ENCODE measurements at regions not wholly inside any gene's neighbourhood (a gene's known extent, or its start where the extent isn't known, plus 50 kb on each side); places are given as distances from the start of the nearest gene placed in this dataset.

DNA sequence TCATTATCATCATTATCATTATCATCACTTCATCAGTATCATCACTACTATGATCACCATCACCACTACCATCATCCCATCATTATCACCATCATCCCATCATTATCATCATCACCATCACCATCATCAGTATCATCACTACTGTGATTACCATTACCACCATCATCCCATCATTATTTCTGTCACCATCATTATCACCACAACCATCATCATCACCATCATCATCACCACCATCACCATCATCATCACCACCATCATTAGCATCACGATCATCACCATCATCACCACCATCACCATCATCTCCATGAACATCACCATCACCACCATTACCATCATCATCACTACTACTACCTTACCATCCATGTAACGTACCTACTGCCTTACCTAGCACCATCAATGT is 368.8 kb downstream of the SEC14L1 start (continued):
- TF ChIP-seq LRRFIP1 (CRISPR knock-in tag; conservative IDR thresholded peaks at IDR 0.05) (no peak), RAD51 (IDR thresholded peaks at IDR 0.05; ENCODE audit: borderline replicate concordance) (peak; percentile 18; the same call in 1 of the 2 replicates), NFYB (CRISPR knock-in tag; IDR thresholded peaks at IDR 0.05) (no peak), ZNF569 (CRISPR knock-in tag; IDR thresholded peaks at IDR 0.05; ENCODE audit: borderline replicate concordance) (no peak), SP1 (IDR thresholded peaks at IDR 0.05) (peak; percentile 18), SP1 (CRISPR knock-in tag; IDR thresholded peaks at IDR 0.05) (0 out of 2 replicates have a peak, but pooled peaks have one; percentile 7), HNRNPH1 (optimal IDR thresholded peaks at IDR 0.05; ENCODE audit: low read depth, low read length) (no peak), REL (CRISPR knock-in tag; conservative IDR thresholded peaks at IDR 0.05) (no peak), ZFP82 (CRISPR knock-in tag; IDR thresholded peaks at IDR 0.05; ENCODE audit: borderline replicate concordance) (no peak), BRCA1 (CRISPR knock-in tag; IDR thresholded peaks at IDR 0.05) (no peak)
- TF ChIP-seq, protein P1, sequence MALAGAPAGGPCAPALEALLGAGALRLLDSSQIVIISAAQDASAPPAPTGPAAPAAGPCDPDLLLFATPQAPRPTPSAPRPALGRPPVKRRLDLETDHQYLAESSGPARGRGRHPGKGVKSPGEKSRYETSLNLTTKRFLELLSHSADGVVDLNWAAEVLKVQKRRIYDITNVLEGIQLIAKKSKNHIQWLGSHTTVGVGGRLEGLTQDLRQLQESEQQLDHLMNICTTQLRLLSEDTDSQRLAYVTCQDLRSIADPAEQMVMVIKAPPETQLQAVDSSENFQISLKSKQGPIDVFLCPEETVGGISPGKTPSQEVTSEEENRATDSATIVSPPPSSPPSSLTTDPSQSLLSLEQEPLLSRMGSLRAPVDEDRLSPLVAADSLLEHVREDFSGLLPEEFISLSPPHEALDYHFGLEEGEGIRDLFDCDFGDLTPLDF (CRISPR knock-in tag; IDR thresholded peaks at IDR 0.05), result no peak

Measured in HepG2 (cell line).